ENCODE measurements at regions not wholly inside any gene's neighbourhood (a gene's known extent, or its start where the extent isn't known, plus 50 kb on each side); places are given as distances from the start of the nearest gene placed in this dataset.

DNA sequence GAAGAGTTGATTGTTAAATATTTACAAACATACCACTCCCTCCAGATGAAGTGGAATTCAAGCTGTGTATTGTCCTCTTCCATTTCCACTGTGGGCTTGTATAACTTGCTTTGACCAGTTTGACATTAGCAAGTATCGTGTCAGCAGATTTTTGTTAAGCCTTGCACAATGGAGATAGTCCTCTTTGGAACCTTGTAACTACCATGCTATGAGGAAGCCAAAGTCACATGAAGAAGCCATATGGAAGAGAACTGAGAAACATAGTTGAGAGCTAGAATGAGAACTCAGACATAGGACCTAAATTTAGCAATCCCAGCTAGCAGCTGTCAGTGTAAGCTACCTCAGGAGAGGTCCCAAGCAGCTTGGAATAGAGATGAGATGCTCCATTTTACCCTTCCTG is 889.2 kb downstream of the PDCD6IP start:
- DNase-seq = no peak

DNA sequence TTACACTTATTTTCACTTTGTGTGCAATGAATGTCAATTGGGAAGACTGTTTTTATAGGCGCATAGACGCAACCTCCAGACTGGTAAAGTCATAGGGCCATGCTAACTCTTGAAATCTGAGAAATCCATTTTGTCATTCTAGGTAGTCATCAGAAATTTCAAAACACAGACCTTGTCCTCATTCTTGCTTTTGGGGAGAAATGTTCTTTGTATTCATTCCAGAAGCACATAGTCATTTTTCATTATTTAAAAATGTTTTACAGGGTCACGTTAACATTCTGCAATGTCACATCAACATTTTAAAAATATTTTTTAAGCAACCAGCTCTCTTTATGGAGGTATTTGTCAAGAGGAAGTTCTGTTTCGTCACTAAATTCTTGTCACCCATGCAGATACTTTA is 898.4 kb downstream of the PDCD6IP start:
- DNase-seq = no peak

DNA sequence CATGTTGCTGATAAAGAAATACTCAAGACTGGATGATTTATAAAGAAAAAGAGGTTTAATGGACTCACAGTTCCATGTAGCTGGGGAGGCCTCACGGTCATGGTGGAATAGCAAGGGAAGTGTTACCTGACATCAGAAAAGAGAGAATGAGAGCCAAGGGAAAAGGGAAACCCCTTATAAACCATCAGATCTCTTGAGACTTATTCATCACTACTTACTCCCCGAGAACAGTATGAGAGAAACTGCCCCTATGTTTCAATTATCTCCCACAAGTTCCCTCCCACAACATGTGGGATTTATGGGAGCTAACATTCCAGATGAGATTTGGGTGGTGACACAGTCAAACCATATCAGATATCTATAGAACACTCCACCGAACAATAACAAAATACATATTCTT is 904.6 kb downstream of the PDCD6IP start:
- DNase-seq = no peak

DNA sequence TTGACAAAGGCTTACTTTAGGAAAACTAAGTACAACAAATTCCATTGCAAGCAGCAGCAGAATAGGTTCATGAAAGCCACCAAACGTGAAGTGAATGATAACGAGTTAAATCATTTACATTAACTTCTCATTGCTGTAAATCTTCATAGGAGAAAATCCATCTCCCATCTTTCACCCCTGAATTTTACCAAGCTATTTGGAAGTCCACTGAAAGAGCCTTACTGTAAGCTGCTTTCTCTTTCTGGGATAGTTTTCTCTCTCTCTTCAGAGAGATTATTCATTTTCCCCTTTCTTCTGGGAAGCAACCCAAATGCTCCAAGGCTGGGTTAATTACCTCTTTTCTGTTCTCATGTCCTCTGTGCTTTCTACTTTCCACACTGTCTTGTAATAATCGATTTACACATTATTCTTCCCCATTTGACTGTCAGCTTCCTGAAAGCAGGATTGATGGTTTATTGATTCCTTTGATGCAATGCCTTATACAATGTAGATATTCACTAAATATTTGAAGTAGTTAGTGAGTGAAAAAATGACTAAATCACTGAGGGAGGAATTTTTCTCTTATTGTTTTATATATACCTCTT is 914.3 kb upstream of the ARPP21 start:
- DNase-seq = no peak

GRCh38 chr3:34725774-34726173 is 913.6 kb upstream of the ARPP21 start:
- no peak for DNase-seq

DNA sequence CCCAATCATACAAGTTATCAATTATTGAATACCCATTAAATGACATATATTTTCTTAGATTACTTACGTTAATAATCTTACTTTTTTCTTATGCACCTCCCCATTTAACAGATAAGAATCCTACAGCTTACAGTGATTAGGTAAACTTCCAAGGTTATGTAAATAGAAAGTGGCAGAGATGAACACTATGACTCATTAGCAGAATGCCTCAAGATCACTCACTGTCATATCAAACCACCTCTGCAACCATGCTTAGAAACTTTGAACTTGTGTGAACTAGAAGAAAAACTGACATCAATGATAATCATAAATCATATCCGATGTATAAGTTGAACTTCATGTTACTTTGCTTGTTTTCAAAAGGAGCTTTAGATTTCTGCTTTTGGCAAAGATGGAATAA is 911.6 kb upstream of the ARPP21 start:
- DNase-seq = no peak

DNA sequence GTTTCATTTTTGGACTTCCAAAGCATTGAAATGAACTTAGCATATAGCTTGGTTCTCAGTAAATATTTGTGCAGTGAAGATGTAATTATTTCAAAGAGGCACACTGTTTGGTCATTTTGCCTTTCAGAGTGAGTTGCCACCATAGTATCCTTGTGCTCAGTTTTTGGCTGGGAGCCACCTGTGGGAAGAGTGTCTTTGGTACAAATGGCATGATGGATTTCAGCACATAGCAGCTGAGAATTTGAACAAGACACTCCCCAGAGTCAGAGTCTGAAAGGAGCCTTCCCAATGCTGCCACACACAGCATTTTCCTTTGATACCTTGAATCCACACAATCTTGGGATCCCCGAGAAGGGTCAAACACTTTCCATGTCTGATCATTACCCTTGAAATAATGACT is 897.2 kb upstream of the ARPP21 start:
- DNase-seq = no peak

GRCh38 chr3:34758630-34759261 is 880.6 kb upstream of the ARPP21 start:
- DNase-seq = no peak

DNA sequence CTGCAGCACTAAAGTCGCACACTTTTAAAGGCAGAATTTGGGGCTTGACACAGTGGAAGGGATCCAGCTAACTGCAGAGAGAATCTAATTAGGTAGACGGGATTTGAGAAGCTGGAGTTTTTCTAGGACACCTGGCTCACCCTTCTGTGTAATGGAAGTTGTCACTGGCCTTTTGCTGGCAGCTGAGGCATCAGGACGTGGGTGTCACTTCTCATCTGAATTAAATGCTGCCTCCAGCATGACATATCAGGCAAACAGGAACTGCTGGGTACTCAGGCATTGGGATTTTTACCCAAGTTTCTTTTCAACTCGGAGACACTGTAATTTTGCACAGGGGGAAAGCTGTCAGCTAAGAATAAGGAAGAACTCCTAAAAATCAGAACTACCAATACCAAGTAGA is 861.9 kb upstream of the ARPP21 start:
- no peak for DNase-seq

GRCh38 chr3:34779092-34779491 is 860.2 kb upstream of the ARPP21 start:
- no peak for DNase-seq

DNA sequence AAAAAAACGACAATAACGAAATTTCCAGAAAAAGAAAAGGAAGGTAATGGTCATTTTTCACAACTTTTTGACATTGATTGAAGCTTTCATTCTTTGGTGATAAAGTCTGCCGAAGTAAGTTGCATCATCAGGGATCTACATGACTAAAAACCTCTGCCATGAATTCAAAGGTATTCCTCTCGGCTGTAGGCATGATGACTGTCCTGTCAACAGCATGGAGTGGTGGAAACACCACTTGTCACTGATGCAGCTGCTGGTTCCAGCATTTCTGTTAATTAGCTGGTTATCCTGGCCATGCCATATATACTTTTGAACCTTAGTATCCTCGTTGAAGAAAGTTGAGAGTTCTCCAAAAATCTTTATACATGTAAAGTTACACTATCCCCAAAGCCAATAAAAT is 859.0 kb upstream of the ARPP21 start:
- DNase-seq = no peak

- no peak for DNase-seq
Measured at GRCh38 chr3:34780973-34781372, 858.4 kb upstream of the ARPP21 start.

DNA sequence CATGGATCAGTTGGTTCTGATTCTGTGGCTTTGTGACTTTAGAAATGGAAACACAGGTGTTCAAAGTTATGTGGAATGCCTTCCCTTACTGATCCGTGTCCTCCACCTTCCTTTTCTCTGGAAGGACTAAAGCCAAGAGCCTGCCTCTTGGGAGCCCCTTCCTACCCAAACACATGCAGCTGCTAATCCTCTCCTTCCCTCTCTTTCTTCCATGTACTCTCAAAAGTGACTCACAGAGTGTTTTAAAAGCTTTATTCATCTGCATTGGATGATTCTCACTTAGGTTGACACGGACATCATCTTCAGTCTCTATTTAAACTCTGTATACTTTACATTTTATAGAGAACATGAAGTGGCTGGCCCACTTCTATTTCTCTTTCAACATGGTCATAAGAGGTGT is 856.5 kb upstream of the ARPP21 start:
- DNase-seq = no peak

DNA sequence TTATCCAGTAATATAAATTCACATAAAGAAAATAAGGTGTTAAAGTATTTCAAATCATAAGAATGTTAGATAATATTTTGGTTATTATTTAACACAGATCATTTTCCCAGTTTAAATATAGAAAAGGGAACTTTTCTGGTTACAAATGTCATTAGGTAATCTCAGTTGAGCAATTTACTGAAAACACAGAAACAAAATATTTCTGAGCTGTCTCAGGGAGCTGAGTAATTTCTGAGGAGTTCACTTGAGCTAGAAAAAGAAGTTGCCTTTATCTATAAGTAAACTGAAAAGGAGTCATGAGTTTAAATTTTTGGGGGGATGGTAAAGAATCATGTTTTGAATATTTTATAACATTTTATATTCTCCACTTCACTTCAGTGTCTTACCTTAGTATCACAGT is 855.4 kb upstream of the ARPP21 start:
- no peak for DNase-seq

GRCh38 chr3:34793057-34793456 is 846.3 kb upstream of the ARPP21 start:
- DNase-seq = no peak

- no peak for DNase-seq
Measured at GRCh38 chr3:34807611-34808010, 831.7 kb upstream of the ARPP21 start.

GRCh38 chr3:34808287-34808686 is 831.0 kb upstream of the ARPP21 start:
- no peak for DNase-seq

DNA sequence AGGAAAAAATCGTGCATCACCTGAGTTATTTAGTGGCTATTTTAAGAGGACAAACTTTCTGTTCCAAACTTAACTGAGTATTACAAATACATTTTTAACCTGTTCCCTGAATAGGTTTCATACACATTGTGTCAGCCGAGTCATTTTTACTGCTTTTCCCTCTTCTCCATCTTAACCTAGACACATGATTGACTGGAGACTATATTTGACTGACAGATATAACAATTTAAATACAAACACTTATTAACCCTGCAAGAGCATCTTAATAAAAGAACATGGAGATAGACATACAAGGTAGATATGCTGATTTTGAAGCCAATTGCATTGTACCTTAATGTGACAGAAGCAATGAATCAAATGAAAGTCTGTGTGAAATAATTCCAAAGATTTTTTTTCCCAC is 810.5 kb upstream of the ARPP21 start:
- DNase-seq = no peak

DNA sequence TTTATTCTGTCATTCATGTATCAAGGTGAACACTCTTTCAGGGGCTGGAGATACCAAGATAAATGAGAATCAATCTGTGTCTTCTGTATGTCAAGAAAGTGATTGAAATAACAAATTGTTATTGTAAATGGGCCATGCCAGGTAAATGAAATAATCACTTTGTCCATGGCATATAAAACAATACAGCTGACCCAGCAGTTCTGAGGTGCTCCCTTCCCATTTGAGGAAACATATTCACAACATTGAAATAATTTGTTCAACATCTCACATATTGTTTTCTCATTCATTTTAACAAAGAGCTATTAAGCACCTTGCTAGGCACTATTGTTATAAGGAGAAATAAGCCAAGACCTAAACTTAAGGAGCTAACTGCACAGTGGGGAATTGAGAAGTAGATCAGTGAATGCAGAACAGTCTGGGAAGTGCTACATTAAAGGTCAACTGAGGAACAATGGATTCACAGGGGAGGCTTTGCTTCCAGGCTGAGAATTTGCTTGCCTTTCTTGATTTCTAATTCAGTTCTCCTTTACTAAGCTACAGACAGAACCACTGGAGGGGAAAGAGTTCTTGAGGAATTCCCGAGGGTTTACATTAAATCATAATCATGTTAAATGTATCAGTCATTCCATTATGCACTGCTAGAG is 806.3 kb upstream of the ARPP21 start:
- no peak for DNase-seq

GRCh38 chr3:34837848-34838741 is 801.2 kb upstream of the ARPP21 start:
- DNase-seq = no peak

DNA sequence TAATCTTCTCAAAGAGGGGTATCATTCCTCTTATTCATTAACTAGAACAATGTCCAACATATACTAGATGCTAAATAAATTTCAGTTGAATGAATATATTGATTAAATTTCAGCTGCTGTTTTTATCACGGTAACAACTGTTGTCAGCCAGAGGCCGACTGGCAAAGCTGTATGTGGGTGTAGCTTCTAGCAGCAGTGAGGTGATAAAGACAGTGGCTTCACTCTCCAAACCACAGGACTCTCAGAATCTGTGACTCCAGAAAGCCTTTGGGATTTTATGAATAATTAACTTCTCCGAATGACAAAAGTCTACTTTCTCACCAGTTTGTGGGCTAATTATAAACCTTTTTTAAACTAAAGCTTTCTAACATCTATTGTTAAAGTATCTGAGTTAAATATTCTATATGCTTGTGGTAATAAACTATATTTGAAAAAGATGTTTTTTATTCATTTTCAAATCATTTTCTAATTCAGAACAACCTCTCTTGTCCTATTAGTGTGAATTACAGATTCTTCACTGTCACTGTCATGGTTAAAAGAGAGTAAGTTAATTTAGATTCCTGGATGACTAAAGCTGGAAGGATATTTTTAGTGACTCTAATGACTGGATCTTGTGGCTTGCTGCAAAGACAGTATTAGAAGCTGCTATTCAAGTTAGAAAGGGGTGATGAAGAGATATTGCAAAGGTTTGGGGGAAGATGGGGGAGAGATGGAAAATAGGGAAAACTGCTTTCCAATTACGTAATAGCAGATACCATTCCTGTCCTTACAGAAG is 796.4 kb upstream of the ARPP21 start:
- DNase-seq = no peak

GRCh38 chr3:34844323-34844620 is 795.1 kb upstream of the ARPP21 start:
- no peak for DNase-seq

- DNase-seq = no peak
Measured at GRCh38 chr3:34851137-34851536, 788.2 kb upstream of the ARPP21 start.
